Fibroblast of lung (primary cell): ENCODE measurements at regions not wholly inside any gene's neighbourhood (a gene's known extent, or its start where the extent isn't known, plus 50 kb on each side); places are given as distances from the start of the nearest gene placed in this dataset.

Experiments
- CTCF ChIP-seq, 2 donors: IDR thresholded peaks in 1 of 2; conservative IDR thresholded peaks in 1 of 2; 1 replicate in 1 of 2; 2 replicates in 1 of 2; pipeline ENCODE4 v1.5.1; 2011 to 2012; ENCODE audit warnings: low read length in 2 of 2, control low read depth in 1 of 2, inconsistent platforms in 1 of 2, low read depth in 1 of 2, mild to moderate bottlenecking in 1 of 2
- EZH2 ChIP-seq: IDR thresholded peaks from 2 replicates; pipeline ENCODE4 v1.5.1; 2012; ENCODE audit warnings: low read length, control low read depth, mild to moderate bottlenecking; ENCODE audit errors: missing control alignments

GRCh38 chr17:70235252-70235651, 65.9 kb downstream of the KCNJ2 start:
- TF ChIP-seq EZH2 = no peak
- no peak for TF ChIP-seq CTCF (conservative IDR thresholded peaks at IDR 0.05 in 1 of 2, IDR thresholded peaks at IDR 0.05 in 1 of 2; ENCODE audit: low read depth in 1 of 2, low read length in 2 of 2)
